Mesenchymal stem cell (in vitro differentiated cells and primary cell): ENCODE measurements at regions not wholly inside any gene's neighbourhood (a gene's known extent, or its start where the extent isn't known, plus 50 kb on each side); places are given as distances from the start of the nearest gene placed in this dataset.
A peak's percentile ranks its signal among the peaks of the same experiment; 100 is the strongest.

Experiments used
- DNase-seq: peaks from one replicate; pipeline ENCODE4 v3.0.0-alpha.2; 2013
- H2AFZ ChIP-seq: one replicate; pipeline ENCODE4 v1.6.1; 2013; ENCODE audit warnings: low read depth, mild to moderate bottlenecking, control low read depth, inconsistent platforms, low read length, moderate library complexity
- H2AK5ac ChIP-seq: 2 replicates; pipeline ENCODE4 v1.6.1; 2013; ENCODE audit warnings: low read length, moderate library complexity, mild to moderate bottlenecking, inconsistent platforms; ENCODE audit not compliant: severe bottlenecking
- H2BK120ac ChIP-seq: one replicate; pipeline ENCODE4 v1.6.1; 2013; ENCODE audit warnings: low read depth, mild to moderate bottlenecking, inconsistent platforms, low read length, moderate library complexity
- H2BK12ac ChIP-seq, 2 experiments: one replicate each; pipeline ENCODE4 v1.6.1; 2013; ENCODE audit warnings: inconsistent platforms in 2 of 2, low read length in 2 of 2, mild to moderate bottlenecking in 2 of 2, moderate library complexity in 2 of 2, control low read depth in 1 of 2
- H2BK15ac ChIP-seq: one replicate; pipeline ENCODE4 v1.6.1; 2013; ENCODE audit warnings: mild to moderate bottlenecking, low read depth, inconsistent platforms; ENCODE audit not compliant: poor library complexity, severe bottlenecking
- H2BK5ac ChIP-seq: 2 replicates; pipeline ENCODE4 v1.6.1; 2013; ENCODE audit warnings: low read depth, mild to moderate bottlenecking, low read length, control low read depth, inconsistent platforms; ENCODE audit not compliant: poor library complexity, severe bottlenecking
- H3K14ac ChIP-seq, 2 experiments: one replicate each; pipeline ENCODE4 v1.6.1; 2013; ENCODE audit warnings: inconsistent platforms in 2 of 2, low read length in 2 of 2, control low read depth in 1 of 2, mild to moderate bottlenecking in 1 of 2, moderate library complexity in 1 of 2
- H3K18ac ChIP-seq, 2 experiments: one replicate each; pipeline ENCODE4 v1.6.1; 2013; ENCODE audit warnings: inconsistent platforms in 2 of 2, low read length in 2 of 2, control low read depth in 1 of 2, low read depth in 1 of 2, mild to moderate bottlenecking in 1 of 2
- H3K23ac ChIP-seq, 2 experiments: one replicate each; pipeline ENCODE4 v1.6.1; 2013; ENCODE audit warnings: inconsistent platforms in 2 of 2, low read length in 2 of 2, mild to moderate bottlenecking in 2 of 2, moderate library complexity in 2 of 2, control low read depth in 1 of 2
- H3K27ac ChIP-seq: 2 replicates; pipeline ENCODE4 v1.5.1; 2013; ENCODE audit warnings: mild to moderate bottlenecking, moderate library complexity, low read length, control low read depth, inconsistent platforms; ENCODE audit not compliant: poor library complexity, severe bottlenecking
- H3K27me3 ChIP-seq, 2 experiments: 2 replicates each; pipeline versions ENCODE4 v1.6.1 to v1.7.0; 2013; ENCODE audit warnings: low read length in 2 of 2, mild to moderate bottlenecking in 2 of 2, moderate library complexity in 2 of 2, control low read depth in 1 of 2, inconsistent platforms in 1 of 2; ENCODE audit not compliant: control insufficient read depth in 1 of 2, insufficient read depth in 1 of 2
- H3K36me3 ChIP-seq, 2 experiments: 2 replicates each; pipeline versions ENCODE4 v1.6.1 to v1.7.0; 2013; ENCODE audit warnings: low read length in 2 of 2, control low read depth in 1 of 2, inconsistent platforms in 1 of 2, low read depth in 1 of 2, mild to moderate bottlenecking in 1 of 2; ENCODE audit not compliant: insufficient read depth in 2 of 2, control insufficient read depth in 1 of 2
- H3K4ac ChIP-seq, 2 experiments: one replicate each; pipeline ENCODE4 v1.6.1; 2013; ENCODE audit warnings: inconsistent platforms in 2 of 2, low read length in 2 of 2, mild to moderate bottlenecking in 2 of 2, moderate library complexity in 2 of 2, control low read depth in 1 of 2, low read depth in 1 of 2
- H3K4me1 ChIP-seq: 2 replicates; pipeline ENCODE4 v1.6.1; 2013; ENCODE audit warnings: low read depth, low read length, control low read depth; ENCODE audit not compliant: control insufficient read depth, insufficient read depth
- H3K4me2 ChIP-seq: 2 replicates; pipeline ENCODE4 v1.6.1; 2013; ENCODE audit warnings: low read length, mild to moderate bottlenecking, inconsistent platforms; ENCODE audit not compliant: poor library complexity, severe bottlenecking
- H3K4me3 ChIP-seq, 2 experiments: 2 replicates each; pipeline versions ENCODE4 v1.5.1 to v1.7.0; 2013; ENCODE audit warnings: low read length in 2 of 2, mild to moderate bottlenecking in 2 of 2, control low read depth in 1 of 2, low read depth in 1 of 2; ENCODE audit not compliant: insufficient read depth in 1 of 2
- H3K79me1 ChIP-seq: replicated peaks from 2 replicates; pipeline ENCODE4 v1.6.1; 2013; ENCODE audit warnings: mild to moderate bottlenecking, control low read depth, low read length, inconsistent platforms; ENCODE audit not compliant: poor library complexity, severe bottlenecking
- H3K9ac ChIP-seq: 2 replicates; pipeline ENCODE4 v1.7.0; 2013; ENCODE audit warnings: mild to moderate bottlenecking, low read length, moderate library complexity
- H3K9me3 ChIP-seq: 2 replicates; pipeline ENCODE4 v1.7.0; 2013; ENCODE audit warnings: mild to moderate bottlenecking, low read length; ENCODE audit not compliant: control insufficient read depth
- H4K8ac ChIP-seq: one replicate; pipeline ENCODE4 v1.6.1; 2013; ENCODE audit warnings: inconsistent platforms, mild to moderate bottlenecking, low read length, moderate library complexity
- H4K91ac ChIP-seq: one replicate; pipeline ENCODE4 v1.6.1; 2013; ENCODE audit warnings: mild to moderate bottlenecking, low read length, inconsistent platforms
- WGBS: methylation state at CpG from one replicate; pipeline ENCODE4 v1.1.7; 2013; ENCODE audit warnings: mixed read lengths; 5-methylcytosine and 5-hydroxymethylcytosine counted together

DNA sequence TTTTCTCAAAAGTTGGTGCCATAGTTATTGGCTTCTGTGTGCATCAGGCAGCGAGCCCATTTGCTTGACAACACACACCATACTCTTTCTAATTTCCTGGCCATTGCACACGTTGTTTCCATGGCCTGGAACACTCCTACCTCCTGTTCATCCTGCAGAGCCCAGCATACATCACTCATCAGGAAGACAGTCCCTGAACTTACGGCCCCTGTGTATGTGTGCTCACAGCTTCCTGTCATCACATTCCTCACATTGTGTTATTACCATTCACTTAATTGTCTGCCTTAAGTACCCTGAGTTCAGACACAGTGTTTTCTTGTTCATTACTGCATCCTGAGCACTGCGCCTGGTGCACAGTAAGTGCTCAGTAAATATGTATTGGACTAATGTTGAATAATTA is 355.9 kb downstream of the PRELID2 start:
- WGBS, result 22% methylated on average over 3 of the region's 4 CpGs
- Histone ChIP-seq H3K9ac (peak overlapping the region; percentile 30), H2AK5ac (no peak overlapping the region), H3K9me3 (no peaks in the 10 kb centered on the region), H3K36me3 (no peaks in the 10 kb centered on the region), H3K27ac (peak overlapping the region; percentile 35), H3K4me3 (no peak overlapping the region), H2BK15ac (no peak overlapping the region), H2AFZ (peak overlapping the region; percentile 14), H2BK5ac (no peak overlapping the region), H3K18ac (no peak overlapping the region), H3K14ac (no peak overlapping the region), H3K27me3 (no peaks in the 10 kb centered on the region), H2BK120ac (no peak overlapping the region), H3K79me1 (no peaks in the 10 kb centered on the region), H4K91ac (no peak overlapping the region), H4K8ac (no peak overlapping the region), H3K23ac (no peak overlapping the region), H3K4ac (peak overlapping the region in 1 of 2 experiments; percentile 28), H2BK12ac (peak overlapping the region in 1 of 2 experiments; percentile 63), H3K4me2 (peak overlapping the region; percentile 29), H3K4me1 (peaks cover 5% of the 10 kb centered on the region)
- DNase-seq, result peak; percentile 61

DNA sequence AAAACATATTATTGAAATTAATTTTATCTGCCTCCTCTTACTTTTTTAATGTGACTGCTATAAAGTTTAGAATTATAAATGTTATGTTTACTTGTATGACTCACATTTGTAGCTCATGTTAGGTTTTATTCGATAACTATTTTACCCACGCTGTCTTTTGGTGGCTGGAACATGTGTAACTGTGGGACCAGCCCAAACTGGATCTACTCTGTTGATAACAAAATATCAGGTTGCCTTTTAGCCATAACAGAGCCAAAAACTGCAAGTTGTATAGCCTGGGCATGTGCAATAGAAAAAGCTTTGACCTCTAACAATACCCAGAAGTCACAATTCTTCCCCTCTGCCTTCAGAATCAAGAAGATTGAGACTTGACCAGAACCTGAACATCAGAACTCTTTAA is 356.5 kb downstream of the PRELID2 start:
- Histone ChIP-seq H3K14ac (no peak overlapping the region), H3K79me1 (no peaks in the 10 kb centered on the region), H3K27me3 (no peaks in the 10 kb centered on the region), H3K36me3 (no peaks in the 10 kb centered on the region), H3K4me3 (no peak overlapping the region), H2AK5ac (no peak overlapping the region), H4K91ac (no peak overlapping the region), H3K27ac (no peak overlapping the region), H2BK5ac (no peak overlapping the region), H2BK120ac (no peak overlapping the region), H3K9ac (no peak overlapping the region), H3K23ac (no peak overlapping the region), H4K8ac (no peak overlapping the region), H2BK15ac (no peak overlapping the region), H3K4me1 (peaks cover 5% of the 10 kb centered on the region), H3K9me3 (no peaks in the 10 kb centered on the region), H2AFZ (no peak overlapping the region), H2BK12ac (no peak overlapping the region), H3K18ac (no peak overlapping the region), H3K4me2 (no peak overlapping the region), H3K4ac (no peak overlapping the region)
- no peak for DNase-seq
- 97% methylated on average over 2 of the region's 2 CpGs for WGBS

DNA sequence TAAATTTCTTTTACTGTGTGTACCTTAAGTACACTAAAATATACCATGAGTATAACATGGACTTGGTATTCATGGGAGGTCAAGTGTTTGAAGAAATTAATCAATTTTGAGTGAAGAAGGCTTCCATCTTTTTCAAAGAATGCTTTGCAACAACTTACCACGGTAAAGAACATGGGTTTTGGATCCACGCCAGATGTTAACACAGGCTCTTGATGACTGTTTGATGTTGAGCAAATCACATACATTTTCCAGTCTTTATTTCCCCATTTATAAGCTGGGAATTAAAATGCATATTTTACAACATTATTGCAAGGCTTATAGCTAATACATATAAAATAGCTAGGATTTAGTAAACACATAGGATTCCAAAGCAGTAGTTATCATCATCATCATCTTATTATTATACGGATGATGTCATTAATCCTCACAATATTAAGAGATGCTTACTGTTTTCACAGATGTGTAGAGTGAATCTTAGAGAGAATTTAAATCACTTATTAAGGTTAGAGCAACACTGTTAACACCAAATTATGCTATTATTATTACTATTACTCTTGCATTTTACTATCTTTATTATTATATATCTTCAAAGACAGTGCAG is 362.0 kb downstream of the PRELID2 start:
- no peak overlapping the region for H3K4me3 ChIP-seq
- H3K36me3 ChIP-seq, result no peaks in the 10 kb centered on the region
- no peak overlapping the region for H3K4ac ChIP-seq
- no peak overlapping the region for H2AFZ ChIP-seq
- H4K8ac ChIP-seq, result no peak overlapping the region
- no peak overlapping the region for H3K23ac ChIP-seq
- no peak overlapping the region for H2BK120ac ChIP-seq
- H3K4me2 ChIP-seq, result no peak overlapping the region
- H2BK15ac ChIP-seq, result no peak overlapping the region
- no peaks in the 10 kb centered on the region for H3K79me1 ChIP-seq
- H3K14ac ChIP-seq, result no peak overlapping the region
- WGBS, result no CpG with 5 or more reads among the region's 3 CpGs
- H3K27me3 ChIP-seq, result no peaks in the 10 kb centered on the region
- no peaks in the 10 kb centered on the region for H3K9me3 ChIP-seq
- no peak overlapping the region for H2BK5ac ChIP-seq
- no peak overlapping the region for H3K27ac ChIP-seq
- no peak overlapping the region for H2BK12ac ChIP-seq
- DNase-seq, result peak; percentile 28
- H3K18ac ChIP-seq, result no peak overlapping the region
- H4K91ac ChIP-seq, result no peak overlapping the region
- no peak overlapping the region for H3K9ac ChIP-seq
- H2AK5ac ChIP-seq, result no peak overlapping the region
- no peaks in the 10 kb centered on the region for H3K4me1 ChIP-seq

DNA sequence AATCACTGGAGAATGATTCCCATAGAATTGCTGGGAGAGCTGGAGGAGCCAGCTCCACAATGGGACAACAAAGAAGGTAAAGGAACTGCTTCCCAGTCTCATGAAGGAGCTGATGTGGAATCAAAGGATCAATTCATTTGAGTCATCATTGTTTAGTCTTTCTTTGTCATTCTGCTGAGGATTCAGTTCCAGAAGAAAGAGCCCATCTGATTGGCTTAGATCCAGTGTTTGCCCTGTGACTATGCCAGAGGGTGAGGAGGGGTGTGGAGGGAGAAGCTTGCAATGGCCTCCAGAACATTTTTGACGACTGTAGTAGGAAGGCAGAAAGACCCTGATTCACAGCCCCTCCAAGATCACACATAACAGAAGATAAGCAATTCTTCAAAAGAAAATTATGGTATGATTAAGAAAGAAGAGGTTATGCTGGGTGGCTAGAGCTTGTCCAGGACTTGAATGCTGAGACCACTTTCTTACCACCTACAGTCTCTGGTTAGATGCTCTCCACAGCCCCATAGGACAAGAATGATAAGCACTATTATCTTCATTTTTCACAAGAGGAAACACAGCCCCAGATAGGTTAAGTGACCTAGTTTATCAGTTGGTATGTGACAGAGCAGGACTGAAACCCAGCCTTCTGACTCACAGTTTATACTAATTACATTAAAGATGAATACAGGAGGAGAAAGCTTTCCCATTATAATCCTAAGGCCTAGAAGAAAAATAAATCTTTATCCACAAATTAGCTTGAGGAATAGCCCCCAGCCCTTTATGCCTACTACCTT is 363.1 kb downstream of the PRELID2 start:
- H3K14ac ChIP-seq, result no peak overlapping the region
- no CpG with 5 or more reads among the region's 1 CpG for WGBS

More for the DNA sequence above, 363.1 kb downstream of the PRELID2 start:
- no peak overlapping the region for H2BK15ac ChIP-seq
- H3K9ac ChIP-seq, result no peak overlapping the region
- no peak overlapping the region for H3K18ac ChIP-seq
- H3K4ac ChIP-seq, result no peak overlapping the region
- H2BK12ac ChIP-seq, result no peak overlapping the region
- no peak overlapping the region for H2BK120ac ChIP-seq
- no peak overlapping the region for H2AFZ ChIP-seq
- H3K4me3 ChIP-seq, result no peak overlapping the region
- no peak overlapping the region for H2AK5ac ChIP-seq
- no peak overlapping the region for H3K4me2 ChIP-seq
- no peaks in the 10 kb centered on the region for H3K9me3 ChIP-seq
- no peak overlapping the region for H3K27ac ChIP-seq
- no peak for DNase-seq
- no peak overlapping the region for H3K23ac ChIP-seq
- no peaks in the 10 kb centered on the region for H3K27me3 ChIP-seq
- no peak overlapping the region for H2BK5ac ChIP-seq
- no peaks in the 10 kb centered on the region for H3K4me1 ChIP-seq
- no peaks in the 10 kb centered on the region for H3K36me3 ChIP-seq
- H4K8ac ChIP-seq, result no peak overlapping the region
- no peaks in the 10 kb centered on the region for H3K79me1 ChIP-seq
- no peak overlapping the region for H4K91ac ChIP-seq
